DOHH2 (cell line): ENCODE measurements at regions not wholly inside any gene's neighbourhood (a gene's known extent, or its start where the extent isn't known, plus 50 kb on each side); places are given as distances from the start of the nearest gene placed in this dataset.
"Not testable (repeated sequence)": the region's sequence is repeated elsewhere in the genome, so short reads cannot be mapped to it uniquely, and the experiment has no call there.

ENCODE experiments used
- H3F3A ChIP-seq: fragments of 200-600 bp; sonication (generic), shearing (Covaris generic); 2 replicates; pipeline ENCODE4 v1.6.0; 2016; ENCODE audit warnings: antibody characterized with exemption, mild to moderate bottlenecking; ENCODE audit not compliant: control insufficient read depth, insufficient read depth
- H3K27ac ChIP-seq: fragments of 200-600 bp; sonication (generic); 2 replicates; pipeline ENCODE4 v1.5.1; 2014; ENCODE audit warnings: low read depth, mild to moderate bottlenecking, low read length, moderate library complexity
- H3K27me3 ChIP-seq: fragments of 200-600 bp; sonication (generic); 2 replicates; pipeline ENCODE4 v1.6.1; 2014; ENCODE audit warnings: mild to moderate bottlenecking, low read length, mixed read lengths; ENCODE audit not compliant: control insufficient read depth
- H3K36me3 ChIP-seq: fragments of 200-600 bp; sonication (generic); 2 replicates; pipeline ENCODE4 v1.6.1; 2014; ENCODE audit warnings: mild to moderate bottlenecking, low read length, moderate library complexity, mixed read lengths; ENCODE audit not compliant: control insufficient read depth
- H3K4me1 ChIP-seq: fragments of 200-600 bp; sonication (generic); 2 replicates; pipeline ENCODE4 v1.6.1; 2014; ENCODE audit warnings: mild to moderate bottlenecking, low read length, mixed read lengths; ENCODE audit not compliant: control insufficient read depth
- H3K4me2 ChIP-seq: fragments of 200-600 bp; sonication (generic); 2 replicates; pipeline ENCODE4 v1.6.0; 2014; ENCODE audit warnings: mild to moderate bottlenecking, low read length, moderate library complexity
- H3K4me3 ChIP-seq: fragments of 200-600 bp; sonication (generic); 2 replicates; pipeline ENCODE4 v1.5.1; 2014; ENCODE audit warnings: mild to moderate bottlenecking, low read length, mixed read lengths
- H3K79me2 ChIP-seq: fragments of 200-600 bp; sonication (generic); 2 replicates; pipeline ENCODE4 v1.6.1; 2014; ENCODE audit warnings: mild to moderate bottlenecking, low read length, mixed read lengths; ENCODE audit not compliant: control insufficient read depth
- H3K9me2 ChIP-seq: fragments of 200-600 bp; sonication (generic); replicated peaks from 2 replicates; pipeline ENCODE4 v1.6.1; 2014; ENCODE audit warnings: mild to moderate bottlenecking, low read length, mixed read lengths; ENCODE audit not compliant: control insufficient read depth
- H3K9me3 ChIP-seq: fragments of 200-600 bp; sonication (generic); 2 replicates; pipeline ENCODE4 v1.6.1; 2014; ENCODE audit warnings: antibody characterized with exemption, low read length, mixed read lengths; ENCODE audit not compliant: control insufficient read depth, insufficient read depth
- H4K20me1 ChIP-seq: fragments of 200-600 bp; sonication (generic); 2 replicates; pipeline ENCODE4 v1.6.0; 2014; ENCODE audit warnings: low read depth, mild to moderate bottlenecking, antibody characterized with exemption, low read length, moderate library complexity; ENCODE audit not compliant: control insufficient read depth, insufficient read depth
- EZH2phosphoT487 ChIP-seq: fragments of 200-600 bp; sonication (generic); IDR thresholded peaks from 2 replicates; pipeline ENCODE4 v1.6.1; 2017; ENCODE audit warnings: borderline replicate concordance, mild to moderate bottlenecking, antibody characterized with exemption, low read length, moderate library complexity, mixed read lengths
- TF ChIP-seq, protein P1 (sequence below): fragments of 200-600 bp; sonication (generic); IDR thresholded peaks from one replicate; pipeline ENCODE4 v1.5.1; 2014; ENCODE audit warnings: antibody characterized with exemption, mild to moderate bottlenecking, low read depth, low read length; ENCODE audit not compliant: poor library complexity, severe bottlenecking

DNA sequence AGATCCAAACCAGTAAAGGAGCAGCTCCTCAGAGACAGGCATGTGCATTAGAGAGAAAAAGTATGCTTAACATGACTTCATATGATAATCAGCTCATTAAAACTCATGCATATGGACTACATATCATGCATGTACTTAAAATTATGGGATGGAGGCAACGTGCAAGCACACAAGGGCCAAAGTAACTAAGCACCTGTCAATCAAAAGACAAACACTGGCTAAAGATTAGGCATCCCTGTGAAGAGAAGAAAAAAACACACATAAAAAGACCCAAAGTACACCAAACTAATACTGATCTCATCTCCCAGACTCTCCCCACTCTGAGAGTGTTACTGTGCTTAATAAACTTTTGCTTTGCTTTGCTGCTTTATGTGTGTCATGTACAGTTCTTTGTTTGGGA, 61.1 kb downstream of the PPIAL4A start:
- H3K27ac ChIP-seq, H3K9me3 ChIP-seq, H3K4me1 ChIP-seq, H3K4me3 ChIP-seq, H3K4me2 ChIP-seq, H3K36me3 ChIP-seq, H4K20me1 ChIP-seq, H3F3A ChIP-seq, H3K9me2 ChIP-seq, H3K79me2 ChIP-seq, H3K27me3 ChIP-seq: not testable (repeated sequence)

DNA sequence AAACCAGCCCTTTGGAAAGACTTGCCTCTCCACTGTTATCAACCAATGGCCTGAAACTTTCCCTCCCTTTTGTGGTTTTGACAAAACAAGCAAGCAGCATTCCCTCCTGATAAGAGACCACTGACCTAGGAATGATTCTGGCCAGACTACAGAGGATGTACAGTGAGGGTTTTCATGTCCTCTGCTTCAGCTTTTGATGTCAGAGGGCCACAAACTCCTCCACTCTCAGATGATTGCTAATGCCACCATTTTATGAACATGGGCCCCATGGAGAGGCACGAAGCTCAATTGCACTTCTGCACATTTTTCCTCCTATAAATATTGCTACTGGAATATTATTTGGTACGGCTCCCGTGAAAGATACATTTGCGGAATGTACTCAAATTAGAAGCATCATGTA, 61.5 kb downstream of the PPIAL4A start:
- H3K36me3 ChIP-seq, H3K9me3 ChIP-seq, H3K4me1 ChIP-seq, H4K20me1 ChIP-seq, H3K79me2 ChIP-seq, H3K27me3 ChIP-seq, H3K4me3 ChIP-seq, H3F3A ChIP-seq, H3K27ac ChIP-seq, H3K4me2 ChIP-seq, H3K9me2 ChIP-seq: not testable (repeated sequence)

DNA sequence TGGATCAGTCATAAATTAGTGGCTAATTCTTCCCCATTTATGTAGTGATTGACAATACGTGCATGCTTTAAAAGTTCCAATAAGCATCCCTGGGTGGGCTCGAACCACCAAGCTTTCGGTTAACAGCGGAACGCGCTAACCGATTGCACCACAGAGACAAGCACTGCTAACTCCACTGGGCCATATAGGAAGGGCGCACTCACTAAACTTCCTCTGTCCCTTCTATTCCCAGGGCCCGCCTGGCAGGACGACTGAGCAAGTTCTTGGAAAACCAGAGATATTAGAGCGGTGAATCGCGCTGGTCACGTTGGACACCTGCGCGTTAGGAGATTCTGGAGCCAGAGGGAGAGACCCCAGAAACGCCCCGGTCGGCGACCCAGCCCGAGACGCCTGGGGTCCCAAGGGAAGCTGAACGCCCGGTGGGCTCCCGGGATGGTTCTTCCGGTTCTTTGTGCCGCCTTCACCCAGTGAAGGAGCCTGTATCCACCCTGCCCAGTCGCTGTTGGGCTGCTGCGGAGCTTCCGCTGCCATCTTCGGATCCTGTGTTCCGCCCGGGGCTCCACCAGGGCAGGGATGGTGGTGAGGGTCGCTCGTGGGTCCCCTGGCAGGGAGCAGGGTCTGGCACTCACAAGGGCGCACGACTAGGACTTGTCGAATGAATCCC, 62.8 kb downstream of the PPIAL4A start:
- H3K4me3 ChIP-seq, H3K4me1 ChIP-seq, H3K27ac ChIP-seq, H3K9me2 ChIP-seq, H3K9me3 ChIP-seq, H3K4me2 ChIP-seq, H3K36me3 ChIP-seq, H4K20me1 ChIP-seq, H3F3A ChIP-seq, H3K27me3 ChIP-seq, H3K79me2 ChIP-seq: not testable (repeated sequence)

DNA sequence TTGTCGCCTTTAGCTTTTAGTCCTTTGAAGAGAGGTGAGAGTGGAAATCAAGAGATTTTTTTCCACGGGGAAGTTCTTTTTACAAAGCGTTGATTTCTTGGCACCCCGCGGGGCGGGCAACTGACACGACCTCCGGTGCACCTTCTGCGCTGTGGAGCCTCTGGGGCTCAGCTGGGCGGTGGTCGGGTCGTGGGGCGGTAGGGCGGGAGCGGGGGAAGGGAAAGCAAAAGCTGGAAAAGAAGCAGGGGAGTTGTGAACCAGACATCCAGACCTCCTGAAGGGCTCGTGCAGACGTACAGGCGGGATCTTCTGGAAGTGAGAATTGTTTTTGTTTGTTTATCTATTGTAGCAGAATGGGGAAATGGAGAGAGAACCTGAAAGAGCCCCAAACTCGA, 63.3 kb downstream of the PPIAL4A start:
- H3K27ac ChIP-seq, H3K4me1 ChIP-seq, H3F3A ChIP-seq, H4K20me1 ChIP-seq, H3K4me3 ChIP-seq, H3K4me2 ChIP-seq, H3K9me3 ChIP-seq, H3K9me2 ChIP-seq, H3K27me3 ChIP-seq, H3K36me3 ChIP-seq, H3K79me2 ChIP-seq: not testable (repeated sequence)

DNA sequence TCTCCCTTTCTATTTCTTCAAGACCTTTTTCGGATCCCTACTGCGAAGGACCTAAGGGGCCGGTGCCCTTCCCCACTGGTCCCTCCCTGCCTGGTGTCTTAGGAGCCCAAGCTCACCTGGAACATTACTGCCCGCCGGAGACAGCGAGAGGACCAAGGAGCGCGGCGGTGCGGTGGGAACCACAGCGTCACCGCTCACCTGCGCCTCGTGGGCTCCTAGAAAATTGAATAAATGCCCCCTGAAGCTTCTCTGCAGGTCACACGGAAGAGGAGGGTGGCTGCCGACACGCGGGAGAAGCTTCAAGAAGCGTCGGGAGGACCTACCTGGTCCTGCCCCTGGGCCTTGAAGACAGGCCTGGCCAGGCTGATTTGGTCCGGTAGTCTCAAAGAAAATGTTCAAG, 65.2 kb downstream of the PPIAL4A start:
- Histone ChIP-seq H3F3A (no peaks in the 10 kb centered on the region), H3K4me1 (no peaks in the 10 kb centered on the region), H3K9me3 (no peaks in the 10 kb centered on the region), H4K20me1 (no peaks in the 10 kb centered on the region), H3K79me2 (no peaks in the 10 kb centered on the region), H3K4me3 (no peak overlapping the region), H3K9me2 (no peaks in the 10 kb centered on the region), H3K36me3 (no peaks in the 10 kb centered on the region), H3K27me3 (no peaks in the 10 kb centered on the region), H3K4me2 (no peak overlapping the region), H3K27ac (no peak overlapping the region)
- TF ChIP-seq, protein P1, sequence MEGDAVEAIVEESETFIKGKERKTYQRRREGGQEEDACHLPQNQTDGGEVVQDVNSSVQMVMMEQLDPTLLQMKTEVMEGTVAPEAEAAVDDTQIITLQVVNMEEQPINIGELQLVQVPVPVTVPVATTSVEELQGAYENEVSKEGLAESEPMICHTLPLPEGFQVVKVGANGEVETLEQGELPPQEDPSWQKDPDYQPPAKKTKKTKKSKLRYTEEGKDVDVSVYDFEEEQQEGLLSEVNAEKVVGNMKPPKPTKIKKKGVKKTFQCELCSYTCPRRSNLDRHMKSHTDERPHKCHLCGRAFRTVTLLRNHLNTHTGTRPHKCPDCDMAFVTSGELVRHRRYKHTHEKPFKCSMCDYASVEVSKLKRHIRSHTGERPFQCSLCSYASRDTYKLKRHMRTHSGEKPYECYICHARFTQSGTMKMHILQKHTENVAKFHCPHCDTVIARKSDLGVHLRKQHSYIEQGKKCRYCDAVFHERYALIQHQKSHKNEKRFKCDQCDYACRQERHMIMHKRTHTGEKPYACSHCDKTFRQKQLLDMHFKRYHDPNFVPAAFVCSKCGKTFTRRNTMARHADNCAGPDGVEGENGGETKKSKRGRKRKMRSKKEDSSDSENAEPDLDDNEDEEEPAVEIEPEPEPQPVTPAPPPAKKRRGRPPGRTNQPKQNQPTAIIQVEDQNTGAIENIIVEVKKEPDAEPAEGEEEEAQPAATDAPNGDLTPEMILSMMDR = no peak
- no peak for TF ChIP-seq EZH2phosphoT487

DNA sequence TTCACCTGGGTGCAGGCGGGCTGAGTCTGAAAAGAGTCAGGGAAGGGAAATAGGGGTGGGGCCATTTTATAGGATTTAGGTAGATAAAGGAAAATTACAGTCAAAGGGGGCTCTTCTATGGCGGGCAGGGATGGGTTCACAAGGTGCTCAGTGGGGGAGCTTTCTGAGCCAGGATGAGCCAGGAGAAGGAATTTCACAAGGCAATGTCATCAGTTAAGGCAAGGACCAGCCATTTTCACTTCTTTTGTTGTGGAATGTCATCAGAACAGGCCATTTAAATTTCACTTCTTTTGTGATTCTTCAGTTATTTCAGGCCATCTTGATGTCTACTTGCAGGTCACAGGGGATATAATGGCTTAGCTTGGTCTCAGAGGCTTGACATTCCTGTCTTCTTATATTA, 66.4 kb downstream of the PPIAL4A start:
- H3K9me2 ChIP-seq, H4K20me1 ChIP-seq, H3K4me1 ChIP-seq, H3K27ac ChIP-seq, H3K79me2 ChIP-seq, H3K27me3 ChIP-seq, H3K36me3 ChIP-seq, H3K4me2 ChIP-seq, H3F3A ChIP-seq, H3K9me3 ChIP-seq, H3K4me3 ChIP-seq: not testable (repeated sequence)

DNA sequence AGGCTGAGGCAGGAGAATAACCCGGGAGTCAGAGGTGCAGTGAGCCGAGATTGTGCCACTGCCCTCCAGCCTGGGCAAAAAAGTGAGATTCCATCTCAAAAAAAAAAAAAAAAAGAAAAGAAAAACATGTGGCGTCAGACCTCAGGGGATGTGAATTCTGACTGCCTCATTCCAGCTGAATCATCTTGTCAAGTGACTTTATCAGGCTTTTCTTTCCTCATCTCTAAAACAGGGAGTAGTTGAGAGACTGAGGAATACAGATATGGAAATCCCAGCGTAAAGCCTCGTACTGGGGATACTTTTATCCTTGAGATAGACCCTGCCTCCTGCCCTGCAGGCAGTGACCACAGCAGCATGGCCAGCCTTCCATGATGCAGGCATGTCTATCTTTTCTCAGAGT, 76.4 kb downstream of the PPIAL4A start:
- not testable (repeated sequence) for H4K20me1 ChIP-seq, H3K4me2 ChIP-seq, H3K27me3 ChIP-seq, H3K9me3 ChIP-seq, H3K4me3 ChIP-seq, H3K4me1 ChIP-seq, H3K9me2 ChIP-seq, H3K79me2 ChIP-seq, H3F3A ChIP-seq, H3K36me3 ChIP-seq, H3K27ac ChIP-seq

DNA sequence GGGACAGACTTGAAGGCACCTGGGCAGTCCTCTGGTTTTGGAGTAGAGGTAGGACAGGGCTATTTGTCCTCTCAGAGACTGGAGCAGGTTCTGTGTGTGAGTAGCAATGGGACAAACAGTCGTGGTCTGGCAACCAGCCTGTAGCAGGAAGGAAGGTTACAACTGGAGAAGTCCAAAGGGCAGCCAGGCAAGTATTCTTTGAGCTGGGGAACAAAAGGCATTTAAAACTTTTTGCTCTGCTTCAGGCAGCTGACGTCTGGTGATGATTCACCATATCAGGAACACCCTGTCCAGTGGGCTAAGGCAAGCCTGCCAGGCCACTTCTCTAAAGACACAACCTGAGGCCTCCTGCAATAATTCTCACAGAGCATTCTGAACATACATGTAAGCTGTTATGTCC, 83.3 kb downstream of the PPIAL4A start:
- H3F3A ChIP-seq, H3K27me3 ChIP-seq, H3K4me2 ChIP-seq: not testable (repeated sequence)

More for the DNA sequence above, 83.3 kb downstream of the PPIAL4A start:
- not testable (repeated sequence) for H3K27ac ChIP-seq, H3K9me2 ChIP-seq, H3K4me1 ChIP-seq, H3K9me3 ChIP-seq, H3K4me3 ChIP-seq, H3K36me3 ChIP-seq, H4K20me1 ChIP-seq, H3K79me2 ChIP-seq
